Sigmoid colon (tissue), 4 donors: ENCODE measurements at regions not wholly inside any gene's neighbourhood (a gene's known extent, or its start where the extent isn't known, plus 50 kb on each side); places are given as distances from the start of the nearest gene placed in this dataset.

Experiments used
- CTCF ChIP-seq, 4 experiments: fragments of 450-650 bp in 3 of 4; fragments of 200-600 bp in 1 of 4; IDR thresholded peaks; one replicate each; pipeline ENCODE4 v1.5.1; 2016 to 2019; ENCODE audit warnings: antibody characterized with exemption in 4 of 4, mild to moderate bottlenecking in 3 of 4, moderate library complexity in 2 of 4
- EP300 ChIP-seq, 4 donors: sonication (generic); formaldehyde crosslinking; IDR thresholded peaks; one replicate each; pipeline ENCODE4 v1.6.1; 2017; ENCODE audit warnings: antibody characterized with exemption in 4 of 4
- POLR2A ChIP-seq, 2 donors: fragments of 450-650 bp; IDR thresholded peaks; one replicate each; pipeline ENCODE4 v1.6.1; 2016; ENCODE audit warnings: antibody characterized with exemption in 2 of 2, mild to moderate bottlenecking in 2 of 2, moderate library complexity in 2 of 2
- POLR2AphosphoS5 ChIP-seq, 4 donors: sonication (generic); formaldehyde crosslinking; IDR thresholded peaks; one replicate each; pipeline ENCODE4 v1.6.1; 2017; ENCODE audit warnings: antibody characterized with exemption in 4 of 4

- TF ChIP-seq CTCF (IDR thresholded peaks at IDR 0.05) (no peak), POLR2AphosphoS5 (IDR thresholded peaks at IDR 0.05) (no peak), POLR2A (IDR thresholded peaks at IDR 0.05) (no peak), EP300 (IDR thresholded peaks at IDR 0.05) (no peak)
Observed at GRCh38 chr16:79267146-79267545, 333.4 kb downstream of the MAF start.
